ENCODE measurements at regions not wholly inside any gene's neighbourhood (a gene's known extent, or its start where the extent isn't known, plus 50 kb on each side); places are given as distances from the start of the nearest gene placed in this dataset.
"Not testable (repeated sequence)": the region's sequence is repeated elsewhere in the genome, so short reads cannot be mapped to it uniquely, and the experiment has no call there.

- DNase-seq (ENCODE audit: low read depth), result no peak
- TF ChIP-seq CTCF (IDR thresholded peaks at IDR 0.05; ENCODE audit: insufficient read depth, low read depth, low read length), result no peak
- no peak overlapping the region for H3K4me3 ChIP-seq (ENCODE audit: low read depth, low read length)
Measured at GRCh38 chr14:48618057-48618456, 942.7 kb upstream of the MDGA2 start.

- no peak overlapping the region for H3K4me3 ChIP-seq (ENCODE audit: low read depth, low read length)
- no peak for TF ChIP-seq CTCF (IDR thresholded peaks at IDR 0.05; ENCODE audit: insufficient read depth, low read depth, low read length)
- no peak for DNase-seq (ENCODE audit: low read depth)
Measured at GRCh38 chr14:48616931-48617330, 941.5 kb upstream of the MDGA2 start.

- TF ChIP-seq CTCF (IDR thresholded peaks at IDR 0.05; ENCODE audit: insufficient read depth, low read depth, low read length), result no peak
- DNase-seq (ENCODE audit: low read depth), result no peak
- H3K4me3 ChIP-seq (ENCODE audit: low read depth, low read length), result no peak overlapping the region
Measured at GRCh38 chr14:48615618-48616017, 940.2 kb upstream of the MDGA2 start.

GRCh38 chr14:48614003-48614402 lies 938.6 kb upstream of the MDGA2 start:
- no peak for DNase-seq (ENCODE audit: low read depth)
- TF ChIP-seq CTCF (IDR thresholded peaks at IDR 0.05; ENCODE audit: insufficient read depth, low read depth, low read length), result no peak
- H3K4me3 ChIP-seq (ENCODE audit: low read depth, low read length), result no peak overlapping the region

GRCh38 chr14:48606960-48607359 lies 931.6 kb upstream of the MDGA2 start:
- DNase-seq (ENCODE audit: low read depth); H3K4me3 ChIP-seq (ENCODE audit: low read depth, low read length): not testable (repeated sequence)

- TF ChIP-seq CTCF (IDR thresholded peaks at IDR 0.05; ENCODE audit: insufficient read depth, low read depth, low read length), result no peak
- H3K4me3 ChIP-seq (ENCODE audit: low read depth, low read length), result no peak overlapping the region
Measured at GRCh38 chr14:48598458-48598857, 923.1 kb upstream of the MDGA2 start.

GRCh38 chr14:48586099-48586498 lies 910.7 kb upstream of the MDGA2 start:
- H3K4me3 ChIP-seq (ENCODE audit: low read depth, low read length), result no peak overlapping the region
- no peak for DNase-seq (ENCODE audit: low read depth)
- TF ChIP-seq CTCF (IDR thresholded peaks at IDR 0.05; ENCODE audit: insufficient read depth, low read depth, low read length), result no peak

More at GRCh38 chr14:48598458-48598857, 923.1 kb upstream of the MDGA2 start:
- DNase-seq (ENCODE audit: low read depth), result no peak

All from fibroblast of villous mesenchyme (primary cell).